K562 (cell line): ENCODE measurements at regions not wholly inside any gene's neighbourhood (a gene's known extent, or its start where the extent isn't known, plus 50 kb on each side); places are given as distances from the start of the nearest gene placed in this dataset.

Source experiments
- CBX3 ChIP-seq, 2 experiments: IDR thresholded peaks; 1 replicate in 1 of 2; 2 replicates in 1 of 2; pipeline ENCODE4 v1.6.1; 2012; ENCODE audit warnings: inconsistent platforms in 2 of 2, low read length in 2 of 2, borderline replicate concordance in 1 of 2, control low read depth in 1 of 2
- CTCF ChIP-seq, 3 experiments: IDR thresholded peaks in 2 of 3; conservative IDR thresholded peaks in 1 of 3; 2 replicates each; pipeline ENCODE4 v1.5.1; 2011 to 2012; ENCODE audit warnings: low read length in 3 of 3, mild to moderate bottlenecking in 3 of 3, control low read depth in 2 of 3, improper control_type of control experiment in 1 of 3, inconsistent platforms in 1 of 3, low read depth in 1 of 3, mixed read lengths in 1 of 3, moderate library complexity in 1 of 3; ENCODE audit not compliant: insufficient read depth in 2 of 3
- GABPA ChIP-seq: fragments of 200-800 bp; sonication (Bioruptor generic); conservative IDR thresholded peaks from 2 replicates; pipeline ENCODE4 v1.6.1; 2016; ENCODE audit warnings: low read depth, missing genetic modification characterization, missing compliant biosample characterization
- HMBOX1 ChIP-seq: sonication (generic); IDR thresholded peaks from 2 replicates; pipeline ENCODE4 v1.6.1; 2016
- HNRNPK ChIP-seq: fragments of 200-400 bp; formaldehyde crosslinking; IDR thresholded peaks from one replicate; pipeline ENCODE4 v1.6.1; 2018; ENCODE audit warnings: mild to moderate bottlenecking, low read depth, low read length; ENCODE audit not compliant: poor library complexity, severe bottlenecking
- POLR2AphosphoS5 ChIP-seq: IDR thresholded peaks from 2 replicates; pipeline ENCODE4 v1.6.1; 2011; ENCODE audit warnings: mild to moderate bottlenecking, low read depth, low read length, moderate library complexity; ENCODE audit not compliant: control insufficient read depth, insufficient read depth
- ZNF707 ChIP-seq: fragments of 250-450 bp; sonication (Bioruptor Pico); conservative IDR thresholded peaks from 2 replicates; pipeline ENCODE4 v1.8.0; 2022; ENCODE audit warnings: inconsistent platforms, mild to moderate bottlenecking, moderate library complexity
- ZSCAN29 ChIP-seq: fragments of 450-650 bp; IDR thresholded peaks from 2 replicates; pipeline ENCODE4 v1.6.1; 2017

- no peak for TF ChIP-seq CBX3 (IDR thresholded peaks at IDR 0.05; ENCODE audit: borderline replicate concordance in 1 of 2, low read length in 2 of 2)
- no peak for TF ChIP-seq ZSCAN29
- no peak for TF ChIP-seq GABPA (tag)
- no peak for TF ChIP-seq HNRNPK
- no peak for TF ChIP-seq ZNF707 (CRISPR knock-in tag)
- no peak for TF ChIP-seq POLR2AphosphoS5
- no peak for TF ChIP-seq CTCF (IDR thresholded peaks at IDR 0.05 in 2 of 3, conservative IDR thresholded peaks at IDR 0.05 in 1 of 3; ENCODE audit: insufficient read depth in 2 of 3, low read depth in 1 of 3, low read length in 3 of 3)
- TF ChIP-seq HMBOX1, result no peak
Measured at GRCh38 chr1:17978016-17978415, 129.6 kb upstream of the IGSF21 start.
